CD4-positive, alpha-beta T cell treated with Interleukin-6 at 100 ng/mL for 8 hours (primary cell): ENCODE measurements at regions not wholly inside any gene's neighbourhood (a gene's known extent, or its start where the extent isn't known, plus 50 kb on each side); places are given as distances from the start of the nearest gene placed in this dataset.
A peak's percentile ranks its signal among the peaks of the same experiment; 100 is the strongest.
"Not testable (repeated sequence)": the region's sequence is repeated elsewhere in the genome, so short reads cannot be mapped to it uniquely, and the experiment has no call there.

Experiments used
- DNase-seq: peaks from one replicate; pipeline ENCODE4 v3.0.0-alpha.2; 2020; ENCODE audit warnings: mixed read lengths, low spot score

- no peak for DNase-seq
Measured at GRCh38 chr12:92272061-92272964, 126.7 kb upstream of the BTG1 start.

- no peak for DNase-seq
Measured at GRCh38 chr12:92271341-92271740, 125.7 kb upstream of the BTG1 start.

GRCh38 chr12:92270521-92270920 lies 124.9 kb upstream of the BTG1 start:
- no peak for DNase-seq

- DNase-seq, result no peak
Measured at GRCh38 chr12:92268946-92269345, 123.3 kb upstream of the BTG1 start.

GRCh38 chr12:92261692-92262091 lies 116.0 kb upstream of the BTG1 start:
- no peak for DNase-seq

- no peak for DNase-seq
Measured at GRCh38 chr12:92261071-92261470, 115.4 kb upstream of the BTG1 start.

- DNase-seq, result no peak
Measured at GRCh38 chr12:92259696-92260251, 114.1 kb upstream of the BTG1 start.

GRCh38 chr12:92259291-92259690 lies 113.6 kb upstream of the BTG1 start:
- no peak for DNase-seq

GRCh38 chr12:92257261-92257660 lies 111.6 kb upstream of the BTG1 start:
- no peak for DNase-seq

- no peak for DNase-seq
Measured at GRCh38 chr12:92255741-92256140, 110.1 kb upstream of the BTG1 start.

- no peak for DNase-seq
Measured at GRCh38 chr12:92253301-92253700, 107.7 kb upstream of the BTG1 start.

- no peak for DNase-seq
Measured at GRCh38 chr12:92248977-92249376, 103.3 kb upstream of the BTG1 start.

GRCh38 chr12:92244036-92244435 lies 98.4 kb upstream of the BTG1 start:
- no peak for DNase-seq

GRCh38 chr12:92242907-92243306 lies 97.3 kb upstream of the BTG1 start:
- DNase-seq, result no peak

- no peak for DNase-seq
Measured at GRCh38 chr12:92237762-92238523, 92.3 kb upstream of the BTG1 start.

- no peak for DNase-seq
Measured at GRCh38 chr12:92237262-92237661, 91.6 kb upstream of the BTG1 start.

- DNase-seq, result no peak
Measured at GRCh38 chr12:92235703-92236472, 90.2 kb upstream of the BTG1 start.

GRCh38 chr12:92234533-92234932 lies 88.9 kb upstream of the BTG1 start:
- DNase-seq, result peak; percentile 13

GRCh38 chr12:92233346-92234015 lies 87.8 kb upstream of the BTG1 start:
- DNase-seq, result no peak

GRCh38 chr12:92232371-92232932 lies 86.8 kb upstream of the BTG1 start:
- DNase-seq, result not testable (repeated sequence)

- not testable (repeated sequence) for DNase-seq
Measured at GRCh38 chr12:92231945-92232344, 86.3 kb upstream of the BTG1 start.
